ENCODE measurements at regions not wholly inside any gene's neighbourhood (a gene's known extent, or its start where the extent isn't known, plus 50 kb on each side); places are given as distances from the start of the nearest gene placed in this dataset.
"Not testable (repeated sequence)": the region's sequence is repeated elsewhere in the genome, so short reads cannot be mapped to it uniquely, and the experiment has no call there.

- TF ChIP-seq CTCF, POLR2A (IDR thresholded peaks at IDR 0.05): not testable (repeated sequence)
Measured at GRCh38 chr16:16463792-16464191, 84.9 kb downstream of the NPIPA7 start.

Measured in esophagus squamous epithelium (tissue), 4 donors.